ENCODE measurements at regions not wholly inside any gene's neighbourhood (a gene's known extent, or its start where the extent isn't known, plus 50 kb on each side); places are given as distances from the start of the nearest gene placed in this dataset.
"Not testable (repeated sequence)": the region's sequence is repeated elsewhere in the genome, so short reads cannot be mapped to it uniquely, and the experiment has no call there.

- DNase-seq (ENCODE audit: insufficient read length, low spot score): no peak
- TF ChIP-seq POLR2A (IDR thresholded peaks at IDR 0.05; ENCODE audit: low read depth, low read length): no peak
- FAIRE-seq: no peak
Measured at GRCh38 chr7:106344861-106345260, 60.1 kb upstream of the NAMPT start.

- no peak for TF ChIP-seq POLR2A (IDR thresholded peaks at IDR 0.05; ENCODE audit: low read depth, low read length)
- FAIRE-seq (no peak), DNase-seq (ENCODE audit: insufficient read length, low spot score) (no peak)
Measured at GRCh38 chr7:106344211-106344610, 59.4 kb upstream of the NAMPT start.

- not testable (repeated sequence) for FAIRE-seq; DNase-seq (ENCODE audit: insufficient read length, low spot score)
Measured at GRCh38 chr7:106342049-106342448, 57.3 kb upstream of the NAMPT start.

- FAIRE-seq; DNase-seq (ENCODE audit: insufficient read length, low spot score): not testable (repeated sequence)
Measured at GRCh38 chr7:106340247-106340596, 55.4 kb upstream of the NAMPT start.

- no peak for DNase-seq (ENCODE audit: insufficient read length, low spot score)
- TF ChIP-seq POLR2A (IDR thresholded peaks at IDR 0.05; ENCODE audit: low read depth, low read length): no peak
- FAIRE-seq: no peak
Measured at GRCh38 chr7:106339513-106340246, 54.9 kb upstream of the NAMPT start.

GRCh38 chr7:106337754-106338153, 53.0 kb upstream of the NAMPT start:
- TF ChIP-seq POLR2A (IDR thresholded peaks at IDR 0.05; ENCODE audit: low read depth, low read length): no peak
- FAIRE-seq: no peak
- DNase-seq (ENCODE audit: insufficient read length, low spot score): no peak

- FAIRE-seq: no peak
- TF ChIP-seq POLR2A (IDR thresholded peaks at IDR 0.05; ENCODE audit: low read depth, low read length): no peak
Measured at GRCh38 chr7:106335814-106336213, 51.0 kb upstream of the NAMPT start.

More at GRCh38 chr7:106335814-106336213, 51.0 kb upstream of the NAMPT start:
- no peak for DNase-seq (ENCODE audit: insufficient read length, low spot score)

All from H54 (cell line).